ENCODE measurements at regions not wholly inside any gene's neighbourhood (a gene's known extent, or its start where the extent isn't known, plus 50 kb on each side); places are given as distances from the start of the nearest gene placed in this dataset.

GRCh38 chr2:51344886-51345285, 313.0 kb upstream of the NRXN1 start:
- no peak for DNase-seq (ENCODE audit: low read depth)
- no peak for TF ChIP-seq CTCF (IDR thresholded peaks at IDR 0.05; ENCODE audit: control insufficient read depth, extremely low read depth, insufficient read depth)
- H3K4me3 ChIP-seq (ENCODE audit: low read depth, low read length) = no peak overlapping the region

GRCh38 chr2:51335087-51336058, 303.4 kb upstream of the NRXN1 start:
- DNase-seq (ENCODE audit: low read depth) = no peak
- H3K4me3 ChIP-seq (ENCODE audit: low read depth, low read length) = no peak overlapping the region
- no peak for TF ChIP-seq CTCF (IDR thresholded peaks at IDR 0.05; ENCODE audit: control insufficient read depth, extremely low read depth, insufficient read depth)

GRCh38 chr2:51329512-51329911, 297.6 kb upstream of the NRXN1 start:
- no peak for TF ChIP-seq CTCF (IDR thresholded peaks at IDR 0.05; ENCODE audit: control insufficient read depth, extremely low read depth, insufficient read depth)
- H3K4me3 ChIP-seq (ENCODE audit: low read depth, low read length) = no peak overlapping the region
- no peak for DNase-seq (ENCODE audit: low read depth)

DNA sequence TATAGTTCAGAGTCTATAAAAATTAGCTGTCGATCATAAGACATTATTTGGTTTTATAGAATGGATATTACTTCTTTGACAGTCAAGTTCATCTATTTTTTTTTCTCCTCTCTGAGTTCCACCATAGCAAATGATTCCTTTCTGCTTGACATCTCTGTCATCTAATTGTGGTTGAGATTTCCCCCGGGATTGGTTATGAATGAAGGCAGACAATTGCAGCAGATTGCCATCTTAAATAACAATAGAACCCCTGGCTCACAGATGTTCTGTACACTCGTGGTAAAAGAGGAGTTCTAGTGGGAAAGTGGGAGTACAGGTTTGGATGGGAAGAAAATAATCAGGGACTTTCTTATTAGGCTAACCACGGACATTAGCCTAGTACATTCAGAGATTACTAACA, 292.1 kb upstream of the NRXN1 start:
- no peak for TF ChIP-seq CTCF (IDR thresholded peaks at IDR 0.05; ENCODE audit: control insufficient read depth, extremely low read depth, insufficient read depth)
- no peak for DNase-seq (ENCODE audit: low read depth)
- no peak overlapping the region for H3K4me3 ChIP-seq (ENCODE audit: low read depth, low read length)

DNA sequence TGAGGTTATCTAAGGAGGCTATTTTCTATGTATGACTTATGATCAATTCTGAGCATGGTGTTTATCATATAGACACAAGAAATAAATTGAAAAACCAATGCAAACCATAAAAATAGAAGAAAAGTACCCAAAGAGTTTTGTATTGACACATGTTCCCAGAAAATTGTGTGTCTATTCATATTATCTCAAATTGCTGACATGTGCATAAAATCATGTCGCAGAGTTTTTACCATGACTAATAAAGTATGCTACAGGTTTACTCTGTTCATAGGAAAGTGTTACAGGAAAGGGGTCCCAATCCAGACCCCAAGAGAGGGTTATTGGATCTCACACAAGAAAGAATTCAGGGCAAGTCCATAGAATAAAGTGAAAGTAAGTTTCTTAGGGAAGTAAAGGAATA, 290.7 kb upstream of the NRXN1 start:
- DNase-seq (ENCODE audit: low read depth) = no peak
- no peak for TF ChIP-seq CTCF (IDR thresholded peaks at IDR 0.05; ENCODE audit: control insufficient read depth, extremely low read depth, insufficient read depth)
- H3K4me3 ChIP-seq (ENCODE audit: low read depth, low read length) = no peak overlapping the region

- H3K4me3 ChIP-seq (ENCODE audit: low read depth, low read length) = no peak overlapping the region
- no peak for TF ChIP-seq CTCF (IDR thresholded peaks at IDR 0.05; ENCODE audit: control insufficient read depth, extremely low read depth, insufficient read depth)
- DNase-seq (ENCODE audit: low read depth) = no peak
These were observed 272.4 kb upstream of the NRXN1 start for GRCh38 chr2:51304311-51304710.

GRCh38 chr2:51301381-51301780, 269.4 kb upstream of the NRXN1 start:
- no peak for DNase-seq (ENCODE audit: low read depth)
- TF ChIP-seq CTCF (IDR thresholded peaks at IDR 0.05; ENCODE audit: control insufficient read depth, extremely low read depth, insufficient read depth) = no peak
- no peak overlapping the region for H3K4me3 ChIP-seq (ENCODE audit: low read depth, low read length)

Data from LNCaP clone FGC (cell line).